Lower lobe of right lung (tissue), 2 donors: ENCODE measurements at regions not wholly inside any gene's neighbourhood (a gene's known extent, or its start where the extent isn't known, plus 50 kb on each side); places are given as distances from the start of the nearest gene placed in this dataset.
"Not testable (repeated sequence)": the region's sequence is repeated elsewhere in the genome, so short reads cannot be mapped to it uniquely, and the experiment has no call there.

Experiments
- ATAC-seq, 2 donors: fragments of 200-7000 bp; cut with Tn5 transposase; one replicate each; pipeline ENCODE4 v1.9.1; 2020 to 2022; ENCODE audit warnings: mild to moderate bottlenecking in 2 of 2, moderate library complexity in 2 of 2
- DNase-seq: peaks from one replicate; pipeline ENCODE4 v3.0.0-alpha.2; 2020
- H3K27ac ChIP-seq: fragments of 200-600 bp; one replicate; pipeline ENCODE4 v1.8.0; 2022
- H3K27me3 ChIP-seq: fragments of 200-600 bp; one replicate; pipeline ENCODE4 v1.8.0; 2022; ENCODE audit warnings: low read depth
- H3K36me3 ChIP-seq: fragments of 200-600 bp; one replicate; pipeline ENCODE4 v1.8.0; 2022; ENCODE audit warnings: mild to moderate bottlenecking
- H3K4me1 ChIP-seq: fragments of 200-600 bp; one replicate; pipeline ENCODE4 v1.8.0; 2022
- H3K4me3 ChIP-seq: fragments of 200-600 bp; one replicate; pipeline ENCODE4 v1.8.0; 2022; ENCODE audit warnings: mild to moderate bottlenecking
- H3K9me3 ChIP-seq: fragments of 200-600 bp; one replicate; pipeline ENCODE4 v1.8.0; 2022
- intact Hi-C: fragments of 100-400 bp; cut with DNase I; formaldehyde crosslinking; loops from one replicate; pipeline ENCODE4 v1.11.0; 2022
- TF ChIP-seq, protein P1 (sequence below): fragments of 200-600 bp; IDR thresholded peaks from one replicate; pipeline ENCODE4 v1.8.0; 2022; ENCODE audit warnings: antibody characterized with exemption, mild to moderate bottlenecking
- donor health status: DM: no; HTN: yes; CAD: no; lungs with severe emphysema.

DNA sequence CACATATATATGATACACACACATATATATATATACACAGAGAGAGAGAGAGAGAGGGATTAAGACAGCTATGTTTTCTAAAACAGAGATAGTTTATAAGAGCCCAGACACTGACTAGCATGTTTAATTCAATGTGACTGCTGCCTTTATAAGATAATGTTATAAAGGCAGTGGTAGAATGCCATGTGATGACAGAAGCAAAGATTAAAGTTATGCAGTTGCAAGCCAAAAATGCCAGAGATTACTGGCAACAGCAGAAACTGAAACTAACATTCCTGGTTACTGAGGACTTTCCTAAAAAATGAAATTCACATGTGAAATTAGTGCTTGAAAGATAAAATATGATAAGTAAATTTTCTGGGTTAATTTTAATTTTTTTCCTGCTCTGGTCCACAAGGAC, 1888.9 kb downstream of the LRRC4C start:
- no peak for ATAC-seq
- no peak overlapping the region for H3K27ac ChIP-seq
- DNase-seq: no peak
- intact Hi-C loops: no loop called here
- TF ChIP-seq, protein P1, sequence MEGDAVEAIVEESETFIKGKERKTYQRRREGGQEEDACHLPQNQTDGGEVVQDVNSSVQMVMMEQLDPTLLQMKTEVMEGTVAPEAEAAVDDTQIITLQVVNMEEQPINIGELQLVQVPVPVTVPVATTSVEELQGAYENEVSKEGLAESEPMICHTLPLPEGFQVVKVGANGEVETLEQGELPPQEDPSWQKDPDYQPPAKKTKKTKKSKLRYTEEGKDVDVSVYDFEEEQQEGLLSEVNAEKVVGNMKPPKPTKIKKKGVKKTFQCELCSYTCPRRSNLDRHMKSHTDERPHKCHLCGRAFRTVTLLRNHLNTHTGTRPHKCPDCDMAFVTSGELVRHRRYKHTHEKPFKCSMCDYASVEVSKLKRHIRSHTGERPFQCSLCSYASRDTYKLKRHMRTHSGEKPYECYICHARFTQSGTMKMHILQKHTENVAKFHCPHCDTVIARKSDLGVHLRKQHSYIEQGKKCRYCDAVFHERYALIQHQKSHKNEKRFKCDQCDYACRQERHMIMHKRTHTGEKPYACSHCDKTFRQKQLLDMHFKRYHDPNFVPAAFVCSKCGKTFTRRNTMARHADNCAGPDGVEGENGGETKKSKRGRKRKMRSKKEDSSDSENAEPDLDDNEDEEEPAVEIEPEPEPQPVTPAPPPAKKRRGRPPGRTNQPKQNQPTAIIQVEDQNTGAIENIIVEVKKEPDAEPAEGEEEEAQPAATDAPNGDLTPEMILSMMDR: no peak
- no peaks in the 10 kb centered on the region for H3K27me3 ChIP-seq
- no peaks in the 10 kb centered on the region for H3K36me3 ChIP-seq
- no peaks in the 10 kb centered on the region for H3K4me1 ChIP-seq
- H3K4me3 ChIP-seq: no peak overlapping the region
- H3K9me3 ChIP-seq: no peaks in the 10 kb centered on the region

DNA sequence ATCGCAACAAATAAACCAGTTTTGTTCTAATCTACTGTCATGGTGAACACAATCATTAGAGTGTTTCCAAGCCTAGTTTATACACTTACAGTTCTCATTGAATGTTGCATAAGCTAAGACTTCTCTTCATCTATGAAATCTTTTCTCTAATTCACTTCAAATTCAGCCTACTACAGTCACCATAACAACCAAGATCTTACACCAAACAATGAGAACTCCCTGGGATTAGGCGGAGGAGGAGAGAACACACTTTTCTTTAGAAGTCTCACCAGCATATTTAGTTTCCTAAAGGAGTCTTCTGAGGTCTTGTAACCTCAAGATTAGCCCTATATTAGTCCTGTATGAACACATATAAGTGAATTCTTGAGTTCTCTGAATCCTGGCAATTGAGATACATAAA, 1889.7 kb downstream of the LRRC4C start:
- no peaks in the 10 kb centered on the region for H3K9me3 ChIP-seq
- no peak overlapping the region for H3K27ac ChIP-seq
- no peak for ATAC-seq
- H3K4me1 ChIP-seq: no peaks in the 10 kb centered on the region
- no peak for DNase-seq
- TF ChIP-seq, protein P1: no peak
- H3K4me3 ChIP-seq: no peak overlapping the region
- H3K27me3 ChIP-seq: no peaks in the 10 kb centered on the region
- intact Hi-C loops: no loop called here
- H3K36me3 ChIP-seq: no peaks in the 10 kb centered on the region

DNA sequence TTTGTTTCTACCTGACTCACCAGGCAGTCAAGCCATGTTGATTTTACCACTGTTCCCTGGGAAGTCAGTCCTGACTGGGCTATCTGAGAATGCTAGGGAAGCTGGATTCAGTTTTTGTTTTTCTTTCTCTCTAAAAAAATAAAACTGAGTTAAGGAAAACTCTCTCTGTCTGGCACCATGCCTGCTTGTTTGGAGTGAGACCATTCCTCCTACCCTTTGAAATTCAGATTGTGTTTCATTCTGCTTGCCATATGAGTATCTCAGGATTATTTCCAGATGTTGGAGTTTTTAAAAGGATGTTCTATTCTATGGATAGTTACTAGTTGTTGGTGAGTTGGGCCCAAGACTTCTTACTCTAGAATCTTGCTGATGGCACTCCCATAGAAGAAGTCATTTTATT, 1917.0 kb downstream of the LRRC4C start:
- no peak for ATAC-seq
- TF ChIP-seq, protein P1: no peak

DNA sequence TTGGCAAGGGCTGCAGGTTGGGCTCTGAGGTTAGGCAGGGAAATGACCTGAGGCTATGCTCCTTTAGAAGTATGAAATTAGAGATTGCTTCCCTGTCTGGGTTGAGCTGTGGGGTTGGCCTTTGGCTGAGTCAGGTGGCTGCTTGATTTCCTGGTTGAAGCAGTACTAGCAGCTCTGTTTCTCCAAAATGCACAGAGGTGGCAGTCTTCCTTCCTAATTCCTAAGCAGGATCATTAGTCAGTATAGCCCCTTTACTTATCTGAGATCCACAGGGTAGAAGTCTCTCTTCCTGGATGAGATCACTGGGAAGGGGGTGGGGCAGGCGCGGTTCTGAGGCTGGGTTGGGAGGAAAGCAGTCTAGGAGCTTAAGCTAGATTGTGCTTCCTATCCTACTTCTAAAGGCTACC, 1917.5 kb downstream of the LRRC4C start:
- no peak for DNase-seq
- intact Hi-C loops: no loop called here
- Histone ChIP-seq H3K36me3 (no peaks in the 10 kb centered on the region), H3K4me3 (no peak overlapping the region), H3K9me3 (peaks cover 4% of the 10 kb centered on the region), H3K27ac (no peak overlapping the region), H3K27me3 (no peaks in the 10 kb centered on the region), H3K4me1 (no peaks in the 10 kb centered on the region)
- peak in 1 of 2 donors; percentile 35 for ATAC-seq
- TF ChIP-seq, protein P1: no peak

More for the DNA sequence above, 1917.0 kb downstream of the LRRC4C start:
- Histone ChIP-seq H3K27ac (no peak overlapping the region), H3K4me3 (no peak overlapping the region), H3K4me1 (no peaks in the 10 kb centered on the region), H3K36me3 (no peaks in the 10 kb centered on the region), H3K27me3 (no peaks in the 10 kb centered on the region), H3K9me3 (peaks cover 4% of the 10 kb centered on the region)
- DNase-seq: no peak
- intact Hi-C loops: no loop called here

DNA sequence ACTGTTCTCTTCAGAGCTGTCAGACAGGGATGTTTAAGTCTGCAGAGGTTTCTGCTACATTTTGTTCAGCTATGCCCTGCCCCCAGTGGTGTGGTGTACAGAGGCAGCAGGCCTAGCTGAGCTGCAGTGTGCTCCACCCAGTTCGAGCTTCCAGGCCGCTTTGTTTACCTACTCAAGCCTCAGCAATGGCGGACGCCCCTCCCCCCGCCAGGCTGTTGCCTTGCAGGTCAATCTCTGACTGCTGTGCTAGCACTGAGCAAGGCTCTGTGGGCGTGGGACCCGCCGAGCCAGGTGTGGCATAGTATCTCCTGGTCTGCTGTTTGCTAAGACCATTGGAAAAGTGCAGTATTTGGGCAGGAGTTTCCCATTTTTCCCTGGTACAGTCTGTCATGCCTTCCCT, 1923.1 kb downstream of the LRRC4C start:
- H3K4me1 ChIP-seq, DNase-seq, H3K36me3 ChIP-seq, H3K27me3 ChIP-seq, H3K9me3 ChIP-seq, ATAC-seq, intact Hi-C loops, H3K4me3 ChIP-seq, H3K27ac ChIP-seq: not testable (repeated sequence)
